ENCODE measurements at regions not wholly inside any gene's neighbourhood (a gene's known extent, or its start where the extent isn't known, plus 50 kb on each side); places are given as distances from the start of the nearest gene placed in this dataset.

- no peak for TF ChIP-seq CTCF (IDR thresholded peaks at IDR 0.05)
- TF ChIP-seq POLR2A (IDR thresholded peaks at IDR 0.05): no peak
- TF ChIP-seq POLR2AphosphoS5 (IDR thresholded peaks at IDR 0.05): no peak
These were observed 155.8 kb upstream of the GADL1 start for GRCh38 chr3:31050296-31050695.

Data from prostate gland (tissue), 2 donors.